HG03565 (cell line): ENCODE measurements at regions not wholly inside any gene's neighbourhood (a gene's known extent, or its start where the extent isn't known, plus 50 kb on each side); places are given as distances from the start of the nearest gene placed in this dataset.

Experiments
- ATAC-seq: cut with Tn5 transposase; IDR thresholded peaks from one replicate; pipeline ENCODE4 v1.9.1; 2021; ENCODE audit warnings: mild to moderate bottlenecking, moderate library complexity; ENCODE audit not compliant: unreplicated experiment

GRCh38 chr10:3901370-3901769, 116.4 kb upstream of the KLF6 start:
- no peak for ATAC-seq

- no peak for ATAC-seq
Observed at GRCh38 chr10:3900391-3900790, 115.4 kb upstream of the KLF6 start.

DNA sequence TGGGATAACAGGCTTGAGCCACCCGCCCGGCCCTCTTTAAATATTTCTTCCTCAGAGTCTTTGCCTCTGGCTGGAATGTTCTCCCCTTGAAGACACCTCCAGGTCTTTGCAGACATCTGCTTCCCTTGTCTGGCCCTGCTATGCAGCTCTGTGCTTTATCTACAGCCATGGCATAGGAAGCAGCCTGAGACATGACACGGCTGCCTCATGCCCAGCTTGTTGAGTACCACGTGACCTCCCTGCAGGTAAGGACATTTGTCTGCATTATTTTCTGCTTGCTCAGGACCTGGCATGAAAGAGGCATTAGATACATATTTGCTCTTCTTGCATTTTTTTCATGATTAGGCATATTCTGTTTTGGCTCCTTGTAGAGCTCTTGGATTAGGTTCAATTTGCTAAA, 113.8 kb upstream of the KLF6 start:
- ATAC-seq = no peak

GRCh38 chr10:3897156-3897555, 112.1 kb upstream of the KLF6 start:
- ATAC-seq = no peak

GRCh38 chr10:3896161-3896560, 111.2 kb upstream of the KLF6 start:
- no peak for ATAC-seq

GRCh38 chr10:3895045-3895631, 110.1 kb upstream of the KLF6 start:
- no peak for ATAC-seq

- ATAC-seq = no peak
Observed at GRCh38 chr10:3893901-3894563, 109.0 kb upstream of the KLF6 start.

DNA sequence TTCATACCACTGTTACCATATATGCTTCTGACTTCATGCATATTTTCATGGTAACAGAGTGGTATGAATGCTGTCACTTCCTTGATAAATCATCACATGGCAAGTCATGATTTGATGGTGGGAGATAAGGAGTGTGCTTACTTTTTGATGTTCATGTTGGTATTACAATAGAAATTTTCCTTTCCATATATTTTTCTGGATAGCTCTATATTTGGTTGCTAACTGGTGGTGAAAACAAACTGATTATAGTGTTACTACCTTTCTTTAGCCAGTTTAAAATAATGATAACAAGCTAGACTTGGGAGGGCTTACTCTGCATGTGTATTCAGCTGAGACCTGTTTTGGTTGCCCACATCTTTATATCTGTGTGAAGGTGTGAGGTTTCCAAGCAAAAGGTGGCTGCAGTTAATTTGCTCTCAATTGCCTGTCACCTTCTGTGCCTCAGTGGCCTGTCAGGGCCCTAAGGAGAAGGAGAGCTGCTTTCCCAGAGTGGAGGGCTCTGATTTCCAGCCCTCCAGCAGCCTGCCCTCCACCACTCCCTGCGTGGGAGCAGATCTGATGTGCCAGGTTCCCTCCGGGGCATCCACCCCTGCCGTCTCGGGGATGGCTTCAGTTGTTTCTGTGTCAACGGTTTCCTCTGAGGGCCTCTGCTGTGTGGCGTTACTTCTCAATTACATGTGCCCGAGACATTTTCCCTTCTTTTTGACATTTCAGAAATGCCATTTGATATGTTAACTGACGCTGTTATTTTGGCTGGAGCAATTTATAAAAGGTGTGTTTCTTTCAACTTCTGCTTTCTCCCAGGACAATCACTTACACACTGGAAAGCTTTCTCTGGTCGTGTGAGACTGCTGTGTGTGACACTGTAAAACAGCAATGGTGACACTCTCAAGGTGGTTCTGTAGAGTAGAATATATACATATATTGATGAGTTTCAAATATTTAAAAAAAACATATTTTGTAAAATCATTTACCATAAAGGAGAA, 107.7 kb upstream of the KLF6 start:
- no peak for ATAC-seq

DNA sequence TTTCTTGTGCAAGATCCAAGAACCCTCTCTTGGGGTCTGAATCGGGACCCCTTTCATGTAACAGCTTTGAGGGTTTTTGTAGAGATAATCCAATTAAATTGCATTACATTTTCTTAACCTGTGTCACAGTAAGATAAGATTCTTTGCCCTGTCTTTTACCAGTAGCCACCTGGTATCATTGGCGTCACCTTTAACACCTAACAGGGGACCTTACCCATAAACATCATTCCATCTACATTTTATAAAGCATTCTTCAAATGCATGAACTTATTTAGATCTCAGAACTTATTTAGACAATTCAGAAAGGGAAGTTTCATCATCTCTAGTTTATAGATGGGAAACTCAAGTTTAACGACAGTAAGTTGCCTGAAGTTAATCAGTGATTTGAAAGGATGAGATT, 106.4 kb upstream of the KLF6 start:
- no peak for ATAC-seq

DNA sequence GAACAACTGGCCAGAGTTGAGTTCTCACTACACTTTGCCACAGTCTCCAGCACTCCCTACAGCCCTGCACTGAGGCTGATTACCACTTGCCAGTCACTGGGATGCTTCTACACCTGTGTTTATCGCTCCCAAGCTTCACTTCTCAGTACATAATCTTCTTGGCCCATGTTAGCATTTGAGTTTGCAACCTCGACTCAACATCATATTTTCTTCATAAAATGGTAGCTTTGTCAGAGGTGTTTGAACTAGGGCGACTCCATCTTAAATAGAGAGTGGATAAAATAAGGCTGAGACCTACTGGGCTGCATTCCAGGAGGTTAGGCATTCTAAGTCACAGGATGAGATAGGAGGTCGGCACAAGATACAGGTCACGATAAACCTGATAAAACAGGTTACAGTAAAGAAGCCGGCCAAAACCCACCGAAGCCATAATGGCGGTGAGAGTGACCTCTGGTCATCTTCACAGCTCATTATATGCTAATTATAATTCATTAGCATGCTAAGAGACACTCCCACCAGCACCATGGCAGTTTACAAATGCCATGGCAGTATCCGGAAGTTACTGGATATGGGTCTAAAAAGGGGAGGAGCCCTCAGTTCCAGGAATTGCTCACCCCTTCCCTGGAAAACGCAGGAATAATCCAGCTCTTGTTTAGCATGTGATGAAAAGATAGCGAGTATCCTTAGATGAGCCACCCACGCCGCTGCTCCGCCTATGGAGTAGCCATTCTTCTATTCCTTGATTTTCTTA, 105.8 kb upstream of the KLF6 start:
- ATAC-seq = no peak

- ATAC-seq = no peak
Observed at GRCh38 chr10:3889961-3890522, 105.0 kb upstream of the KLF6 start.

DNA sequence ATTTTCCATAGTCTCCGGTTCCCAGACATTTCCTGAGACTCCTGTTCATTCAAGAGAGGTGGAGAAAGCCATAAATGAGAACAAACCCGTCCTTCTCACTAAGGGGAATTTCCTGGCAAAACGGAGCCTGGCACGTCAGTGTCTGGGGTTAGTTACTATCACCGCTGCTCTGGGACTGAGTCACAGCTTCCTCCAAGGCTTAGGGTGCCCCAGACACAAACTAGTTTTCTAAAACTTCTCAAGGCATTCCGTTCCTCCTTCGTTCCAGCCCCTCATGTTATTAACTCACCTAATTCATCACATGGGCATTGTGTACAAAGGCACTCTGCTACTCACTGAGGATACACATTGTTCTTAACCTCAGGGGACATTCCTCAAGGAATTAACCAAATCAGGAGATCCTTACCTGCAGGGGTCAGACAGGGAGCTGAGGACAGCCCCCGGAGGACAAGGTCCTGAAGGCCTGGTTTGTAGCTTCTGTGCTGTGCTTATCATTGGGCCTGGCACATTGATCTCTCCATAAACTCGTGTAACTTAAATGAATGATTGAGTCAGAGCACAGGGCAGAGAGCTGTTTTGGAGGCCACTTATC, 103.0 kb upstream of the KLF6 start:
- ATAC-seq = peak; percentile 62

DNA sequence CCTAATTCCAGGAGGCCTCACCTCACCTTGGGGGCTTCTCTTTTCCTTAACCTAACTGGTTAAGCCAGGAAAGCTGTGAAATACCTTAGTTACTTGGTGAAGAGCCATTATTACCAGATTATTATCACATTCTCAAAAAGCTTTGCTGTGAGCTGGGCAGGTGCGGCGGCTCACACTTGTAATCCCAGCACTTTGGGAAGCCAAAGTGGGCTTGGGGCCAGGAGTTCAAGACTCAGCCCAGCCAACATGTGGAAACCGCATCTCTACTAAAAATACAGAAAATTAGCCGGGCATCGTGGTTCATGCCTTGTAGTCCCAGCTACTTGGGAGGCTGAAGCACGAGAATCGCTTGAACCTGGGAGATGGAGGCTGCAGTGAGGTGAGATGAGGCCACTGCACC, 102.4 kb upstream of the KLF6 start:
- ATAC-seq = no peak

- no peak for ATAC-seq
Observed at GRCh38 chr10:3886641-3887251, 101.7 kb upstream of the KLF6 start.

DNA sequence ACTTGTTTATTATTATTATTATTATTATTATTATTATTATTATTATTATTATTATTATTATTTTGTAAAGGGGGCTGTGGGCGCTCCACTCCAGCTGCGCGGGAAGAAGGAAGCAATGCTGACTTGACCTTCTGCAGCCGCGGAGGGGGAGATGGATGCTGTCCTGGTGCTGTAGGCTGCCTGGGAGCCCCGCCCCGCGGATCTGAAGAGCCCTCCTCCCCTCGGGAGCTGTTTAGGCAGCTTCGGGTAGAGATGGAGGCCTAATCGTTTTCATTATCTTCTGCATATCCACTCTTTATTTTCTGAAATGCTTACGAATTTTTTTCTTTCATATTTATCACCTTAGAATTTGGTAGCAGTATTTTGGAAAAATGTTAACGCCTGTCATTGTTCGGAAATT, 101.2 kb upstream of the KLF6 start:
- ATAC-seq = no peak

DNA sequence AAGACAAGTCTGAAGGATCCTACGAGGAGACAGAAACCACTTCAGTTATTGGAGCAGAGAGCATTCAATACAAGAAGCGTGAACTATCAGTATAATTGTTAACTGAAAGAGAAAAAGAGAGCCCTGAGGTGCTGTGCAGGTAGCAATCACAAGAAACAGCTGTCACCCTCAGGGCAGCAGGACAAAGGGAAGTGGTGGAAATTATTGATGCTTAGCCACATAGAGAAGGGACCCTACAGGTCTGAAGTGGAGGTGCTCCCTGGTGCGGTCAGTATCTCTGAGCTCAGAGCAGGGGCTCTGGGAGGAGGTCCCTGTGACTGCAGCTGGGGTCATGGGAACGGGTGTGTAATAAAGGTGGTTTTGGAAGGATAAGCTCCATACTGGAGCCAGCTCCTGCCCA, 97.8 kb upstream of the KLF6 start:
- ATAC-seq = no peak

GRCh38 chr10:3881622-3882021, 96.6 kb upstream of the KLF6 start:
- ATAC-seq = no peak

DNA sequence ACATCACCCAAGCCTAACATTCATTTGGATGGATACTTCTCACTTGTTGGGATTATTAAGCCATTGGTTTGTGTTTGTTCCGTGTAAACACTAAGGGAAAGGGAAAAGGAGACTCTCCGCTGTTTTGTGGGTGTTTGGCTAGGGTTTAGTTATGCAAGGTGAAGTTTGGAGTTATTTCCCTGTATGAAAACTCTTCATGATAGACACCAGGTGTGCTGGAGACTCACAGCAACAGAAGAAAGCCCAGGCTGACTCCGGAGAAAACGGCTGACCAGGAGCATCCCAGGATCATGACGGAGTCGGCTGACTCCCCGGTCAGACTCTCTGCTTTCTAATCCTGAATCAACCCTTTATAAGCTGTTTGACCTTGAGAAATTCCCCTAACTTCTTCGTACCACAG, 94.1 kb upstream of the KLF6 start:
- ATAC-seq = no peak

GRCh38 chr10:3877211-3878000, 92.4 kb upstream of the KLF6 start:
- ATAC-seq = no peak
